HG02852 (cell line): ENCODE measurements at regions not wholly inside any gene's neighbourhood (a gene's known extent, or its start where the extent isn't known, plus 50 kb on each side); places are given as distances from the start of the nearest gene placed in this dataset.
"Not testable (repeated sequence)": the region's sequence is repeated elsewhere in the genome, so short reads cannot be mapped to it uniquely, and the experiment has no call there.

ENCODE experiments used
- ATAC-seq: cut with Tn5 transposase; IDR thresholded peaks from one replicate; pipeline ENCODE4 v1.9.1; 2021; ENCODE audit warnings: mild to moderate bottlenecking, moderate library complexity; ENCODE audit not compliant: unreplicated experiment

- ATAC-seq: no peak
Measured at GRCh38 chr3:20842594-20843436, 656.8 kb upstream of the SGO1 start.

- no peak for ATAC-seq
Measured at GRCh38 chr3:20842002-20842401, 656.0 kb upstream of the SGO1 start.

GRCh38 chr3:20837676-20838302 is 651.8 kb upstream of the SGO1 start:
- no peak for ATAC-seq

GRCh38 chr3:20836801-20837200 is 650.8 kb upstream of the SGO1 start:
- ATAC-seq: no peak

- ATAC-seq: no peak
Measured at GRCh38 chr3:20832963-20833362, 647.0 kb upstream of the SGO1 start.

- no peak for ATAC-seq
Measured at GRCh38 chr3:20822251-20822650, 636.2 kb upstream of the SGO1 start.

GRCh38 chr3:20820872-20821271 is 634.9 kb upstream of the SGO1 start:
- not testable (repeated sequence) for ATAC-seq

GRCh38 chr3:20811631-20812030 is 625.6 kb upstream of the SGO1 start:
- no peak for ATAC-seq

- ATAC-seq: no peak
Measured at GRCh38 chr3:20811006-20811405, 625.0 kb upstream of the SGO1 start.

GRCh38 chr3:20810555-20810954 is 624.5 kb upstream of the SGO1 start:
- no peak for ATAC-seq

GRCh38 chr3:20809356-20809755 is 623.4 kb upstream of the SGO1 start:
- no peak for ATAC-seq

GRCh38 chr3:20808864-20809263 is 622.9 kb upstream of the SGO1 start:
- ATAC-seq: no peak

GRCh38 chr3:20798666-20799065 is 612.7 kb upstream of the SGO1 start:
- ATAC-seq: no peak

GRCh38 chr3:20787005-20787404 is 601.0 kb upstream of the SGO1 start:
- no peak for ATAC-seq

GRCh38 chr3:20776692-20777091 is 590.7 kb upstream of the SGO1 start:
- ATAC-seq: no peak

- ATAC-seq: no peak
Measured at GRCh38 chr3:20776286-20776685, 590.3 kb upstream of the SGO1 start.

- no peak for ATAC-seq
Measured at GRCh38 chr3:20773320-20773984, 587.4 kb upstream of the SGO1 start.

GRCh38 chr3:20772869-20773268 is 586.9 kb upstream of the SGO1 start:
- ATAC-seq: no peak

- no peak for ATAC-seq
Measured at GRCh38 chr3:20769430-20769829, 583.4 kb upstream of the SGO1 start.

- ATAC-seq: no peak
Measured at GRCh38 chr3:20760981-20761380, 575.0 kb upstream of the SGO1 start.

- ATAC-seq: no peak
Measured at GRCh38 chr3:20752416-20752815, 566.4 kb upstream of the SGO1 start.

GRCh38 chr3:20751296-20751695 is 565.3 kb upstream of the SGO1 start:
- no peak for ATAC-seq
